Neuron (in vitro differentiated cells): ENCODE measurements at regions not wholly inside any gene's neighbourhood (a gene's known extent, or its start where the extent isn't known, plus 50 kb on each side); places are given as distances from the start of the nearest gene placed in this dataset.
"Not testable (repeated sequence)": the region's sequence is repeated elsewhere in the genome, so short reads cannot be mapped to it uniquely, and the experiment has no call there.

Source experiments
- H2AFZ ChIP-seq: one replicate; pipeline ENCODE4 v1.6.1; 2013; ENCODE audit warnings: low read depth, mild to moderate bottlenecking, inconsistent platforms, low read length, moderate library complexity
- H3K27me3 ChIP-seq: one replicate; pipeline ENCODE4 v1.6.1; 2013; ENCODE audit warnings: low read length; ENCODE audit not compliant: insufficient read depth
- H3K36me3 ChIP-seq: one replicate; pipeline ENCODE4 v1.6.1; 2013; ENCODE audit warnings: low read length; ENCODE audit not compliant: insufficient read depth
- H3K4me1 ChIP-seq: one replicate; pipeline ENCODE4 v1.6.1; 2013; ENCODE audit warnings: low read length; ENCODE audit not compliant: insufficient read depth
- H3K4me3 ChIP-seq: 2 replicates; pipeline ENCODE4 v1.5.1; 2013; ENCODE audit warnings: mild to moderate bottlenecking, low read length, moderate library complexity
- H3K9me3 ChIP-seq: one replicate; pipeline ENCODE4 v1.6.1; 2013; ENCODE audit warnings: low read length

DNA sequence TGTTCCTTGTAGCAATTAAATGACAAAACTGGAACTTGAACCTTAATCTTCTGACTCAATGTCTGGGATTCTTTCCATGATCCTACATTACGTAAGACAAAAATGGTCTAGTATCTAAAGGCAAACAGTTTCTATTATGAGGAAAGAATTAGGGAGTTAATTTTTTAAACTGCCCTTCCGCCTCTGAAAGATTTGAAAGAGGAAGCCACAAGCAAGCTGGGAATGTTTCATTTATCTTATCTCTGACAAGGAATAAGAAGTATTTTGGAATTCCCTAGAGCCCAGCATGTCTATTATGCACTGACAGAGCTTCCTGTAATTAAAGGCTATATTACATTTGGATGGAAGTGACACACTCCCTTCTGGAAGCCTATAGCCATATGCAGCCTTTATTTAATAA lies 558.8 kb upstream of the CDH2 start:
- Histone ChIP-seq H2AFZ (no peak overlapping the region), H3K4me1 (peaks cover 8% of the 10 kb centered on the region), H3K36me3 (no peaks in the 10 kb centered on the region), H3K9me3 (no peaks in the 10 kb centered on the region), H3K27me3 (no peaks in the 10 kb centered on the region), H3K4me3 (no peak overlapping the region)

DNA sequence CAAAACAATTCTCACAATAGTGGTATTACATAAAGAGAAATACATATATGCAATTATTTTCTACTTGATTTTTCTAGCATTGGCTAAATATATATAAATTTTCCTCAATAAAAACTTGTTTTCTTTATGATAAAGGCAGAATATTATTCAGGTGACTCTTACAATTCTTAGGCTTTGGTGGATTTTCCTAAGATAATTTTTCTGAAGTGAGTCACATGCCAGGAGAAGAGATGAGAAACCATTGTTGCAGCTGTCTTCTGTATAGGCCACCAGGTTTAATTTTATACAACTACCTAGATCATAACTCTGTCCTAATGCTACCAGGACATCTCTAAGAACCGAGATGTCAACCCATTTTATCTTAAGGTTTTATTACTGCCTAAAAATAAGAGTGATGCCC lies 552.4 kb upstream of the CDH2 start:
- H3K4me1 ChIP-seq = peaks cover 8% of the 10 kb centered on the region
- H3K36me3 ChIP-seq = no peaks in the 10 kb centered on the region
- H3K9me3 ChIP-seq = no peaks in the 10 kb centered on the region
- H3K4me3 ChIP-seq = no peak overlapping the region
- no peak overlapping the region for H2AFZ ChIP-seq
- H3K27me3 ChIP-seq = no peaks in the 10 kb centered on the region

DNA sequence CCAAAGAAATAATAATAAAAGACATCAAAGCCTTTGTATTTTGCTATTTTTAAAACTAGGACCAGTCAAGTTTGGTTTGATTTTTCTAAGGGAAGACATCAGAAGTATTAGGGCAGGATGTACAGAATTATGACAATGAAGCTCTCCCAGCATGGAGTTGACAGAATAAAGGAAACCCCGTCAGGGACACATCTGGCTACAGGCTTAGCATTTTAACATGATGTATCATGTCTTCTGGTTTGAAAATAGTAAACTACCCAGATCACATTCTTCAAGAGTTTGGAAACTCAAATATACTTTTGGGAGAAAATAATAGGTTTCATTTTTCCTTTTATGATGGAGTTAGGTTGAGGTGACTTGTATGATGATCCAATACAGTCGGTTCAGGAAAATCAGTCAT lies 552.0 kb upstream of the CDH2 start:
- H3K36me3 ChIP-seq = no peaks in the 10 kb centered on the region
- no peaks in the 10 kb centered on the region for H3K9me3 ChIP-seq
- H3K4me3 ChIP-seq = no peak overlapping the region
- H2AFZ ChIP-seq = no peak overlapping the region
- no peaks in the 10 kb centered on the region for H3K27me3 ChIP-seq
- peaks cover 8% of the 10 kb centered on the region for H3K4me1 ChIP-seq

DNA sequence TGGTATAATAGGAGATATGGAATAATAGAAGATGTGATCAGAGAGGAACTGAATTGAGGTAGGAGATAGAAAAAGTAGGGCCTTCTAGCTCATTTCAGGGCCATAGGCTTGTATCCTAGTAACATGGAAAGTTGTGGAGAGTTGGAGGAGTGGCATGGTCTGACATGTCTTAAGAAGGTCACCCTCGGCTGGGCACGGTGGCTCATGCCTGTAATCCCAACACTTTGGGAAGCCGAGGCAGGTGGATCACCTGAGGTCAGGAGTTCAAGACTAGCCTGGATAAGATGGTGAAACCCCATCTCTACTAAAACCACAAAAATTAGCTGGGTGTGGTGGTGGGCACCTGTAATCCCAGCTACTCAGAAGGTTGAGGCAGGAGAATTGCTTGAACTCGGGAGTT lies 550.3 kb upstream of the CDH2 start:
- H3K9me3 ChIP-seq, H3K4me3 ChIP-seq, H3K36me3 ChIP-seq, H3K4me1 ChIP-seq, H3K27me3 ChIP-seq, H2AFZ ChIP-seq: not testable (repeated sequence)

DNA sequence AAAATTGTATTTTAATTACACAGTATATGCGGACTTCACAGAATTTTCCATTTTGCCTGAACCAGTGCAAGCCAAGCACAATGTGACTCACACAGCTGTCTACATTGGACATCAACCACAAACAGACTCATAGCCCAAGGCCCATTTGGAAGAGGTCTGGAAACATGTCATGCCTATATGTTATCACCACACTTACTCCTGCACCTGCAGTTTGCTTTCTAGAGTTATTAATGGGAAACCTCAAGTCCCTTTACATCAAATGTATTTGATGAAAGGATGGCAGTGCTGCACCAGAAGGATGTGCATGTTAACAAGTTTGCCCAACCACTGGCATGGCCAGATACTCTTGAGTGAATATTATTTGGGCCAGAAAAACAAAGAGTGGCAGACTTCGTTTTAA lies 548.9 kb upstream of the CDH2 start:
- Histone ChIP-seq H3K4me3 (no peak overlapping the region), H2AFZ (no peak overlapping the region), H3K9me3 (no peaks in the 10 kb centered on the region), H3K4me1 (no peaks in the 10 kb centered on the region), H3K36me3 (no peaks in the 10 kb centered on the region), H3K27me3 (no peaks in the 10 kb centered on the region)

DNA sequence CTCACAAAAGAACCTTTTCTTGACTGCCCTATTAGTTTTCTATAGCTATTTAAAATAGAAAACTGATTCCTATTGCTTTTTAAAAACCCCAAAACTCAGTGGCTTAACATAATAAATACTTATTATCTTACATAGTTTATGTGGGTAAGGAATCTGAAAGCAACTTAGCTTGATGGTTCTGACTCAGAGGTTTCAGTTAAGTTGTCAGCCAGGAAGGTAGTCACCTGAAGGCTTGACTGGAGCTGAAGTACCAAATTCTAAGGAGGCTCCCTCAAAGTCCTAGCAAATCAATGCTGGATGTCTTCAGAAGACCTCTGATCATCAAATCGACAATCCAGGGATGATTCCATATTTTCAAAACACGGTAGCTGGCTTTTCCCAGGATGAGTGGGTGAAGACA lies 546.6 kb upstream of the CDH2 start:
- H3K4me1 ChIP-seq = no peaks in the 10 kb centered on the region

DNA sequence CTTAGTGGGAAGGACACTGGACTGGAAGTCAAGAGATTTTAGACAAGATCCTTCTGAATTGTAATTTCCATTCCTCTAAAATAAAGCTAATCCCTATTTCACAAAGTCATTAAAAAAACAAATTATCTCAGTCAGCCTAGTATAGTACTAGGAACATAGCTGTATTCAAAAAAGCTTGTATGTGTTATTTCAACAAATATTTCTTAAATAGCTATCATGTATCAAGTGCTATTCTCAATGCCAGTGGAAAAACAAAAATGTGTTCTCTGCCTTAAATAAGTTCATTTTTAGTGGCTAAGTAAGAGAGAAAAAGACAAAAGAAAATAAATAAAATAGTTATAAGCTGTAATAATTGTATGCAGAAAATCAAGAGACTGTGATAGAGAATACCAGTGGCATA lies 541.8 kb upstream of the CDH2 start:
- H3K4me1 ChIP-seq = peaks cover 4% of the 10 kb centered on the region
- no peaks in the 10 kb centered on the region for H3K9me3 ChIP-seq
- no peak overlapping the region for H3K4me3 ChIP-seq
- H3K36me3 ChIP-seq = no peaks in the 10 kb centered on the region
- H2AFZ ChIP-seq = no peak overlapping the region
- no peaks in the 10 kb centered on the region for H3K27me3 ChIP-seq

More for the DNA sequence above, 546.6 kb upstream of the CDH2 start:
- Histone ChIP-seq H2AFZ (no peak overlapping the region), H3K36me3 (no peaks in the 10 kb centered on the region), H3K4me3 (no peak overlapping the region), H3K27me3 (no peaks in the 10 kb centered on the region), H3K9me3 (no peaks in the 10 kb centered on the region)

DNA sequence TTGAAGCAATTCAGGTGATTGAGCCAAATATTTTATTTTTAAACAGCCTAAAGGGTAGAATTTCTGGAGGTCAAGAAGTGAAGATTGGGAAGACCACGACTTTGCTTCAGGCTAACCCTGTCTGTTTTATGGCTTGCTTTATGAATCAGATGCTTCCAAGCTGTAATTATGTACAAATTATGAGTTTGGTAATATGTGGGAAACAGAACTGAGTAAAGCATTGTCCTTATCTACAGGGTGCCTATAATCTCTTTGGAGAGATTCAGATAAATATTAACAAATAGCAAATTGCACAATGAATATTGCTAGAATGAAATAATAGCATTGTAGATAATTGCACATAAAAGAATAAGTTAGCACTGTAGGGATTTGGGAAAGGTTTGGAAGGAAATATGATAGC lies 539.4 kb upstream of the CDH2 start:
- Histone ChIP-seq H3K4me3 (no peak overlapping the region), H3K4me1 (peaks cover 4% of the 10 kb centered on the region), H3K36me3 (no peaks in the 10 kb centered on the region), H3K27me3 (no peaks in the 10 kb centered on the region), H2AFZ (no peak overlapping the region), H3K9me3 (no peaks in the 10 kb centered on the region)

DNA sequence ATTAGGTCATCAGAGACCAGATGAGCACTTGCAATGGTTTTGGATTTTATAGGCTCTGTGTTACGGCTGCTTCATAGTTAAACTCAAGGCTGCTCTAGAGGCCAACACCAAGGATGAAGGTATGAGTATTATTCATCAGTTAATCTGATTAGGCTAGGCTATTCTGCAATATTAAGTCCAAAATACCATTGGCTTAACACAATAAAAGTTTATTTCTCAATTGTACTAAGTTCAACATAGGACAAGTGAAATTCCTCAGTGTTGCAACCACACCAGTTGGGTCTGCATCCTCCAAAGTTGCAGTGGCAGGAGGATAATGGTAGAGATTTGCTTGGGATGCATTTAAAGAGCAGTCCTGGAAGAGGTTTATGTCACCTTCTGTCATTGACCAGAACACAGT lies 538.3 kb upstream of the CDH2 start:
- Histone ChIP-seq H3K4me3 (no peak overlapping the region), H3K4me1 (peaks cover 10% of the 10 kb centered on the region), H2AFZ (no peak overlapping the region), H3K9me3 (no peaks in the 10 kb centered on the region), H3K27me3 (no peaks in the 10 kb centered on the region), H3K36me3 (no peaks in the 10 kb centered on the region)

DNA sequence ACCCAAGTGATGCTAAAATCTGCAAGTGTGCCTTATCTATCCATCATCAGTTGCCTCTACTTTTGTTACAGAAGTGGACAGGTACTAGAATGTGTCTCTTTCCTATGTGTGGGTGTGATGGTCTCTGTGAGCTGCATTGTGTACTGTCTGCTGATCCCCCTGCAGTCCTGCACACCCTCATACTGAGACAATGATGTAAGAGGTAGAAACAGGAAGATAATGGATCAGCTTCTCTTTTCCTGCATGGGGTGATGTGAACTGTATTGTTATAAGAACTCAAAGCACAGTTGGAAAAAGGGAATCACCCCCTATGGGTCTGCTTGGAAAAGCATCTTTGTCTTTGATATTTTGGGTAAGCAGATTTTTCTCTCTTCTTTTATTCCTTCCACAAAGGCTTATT lies 537.6 kb upstream of the CDH2 start:
- Histone ChIP-seq H3K4me1 (peaks cover 10% of the 10 kb centered on the region), H3K4me3 (no peak overlapping the region), H3K36me3 (no peaks in the 10 kb centered on the region), H2AFZ (no peak overlapping the region), H3K9me3 (no peaks in the 10 kb centered on the region), H3K27me3 (no peaks in the 10 kb centered on the region)

DNA sequence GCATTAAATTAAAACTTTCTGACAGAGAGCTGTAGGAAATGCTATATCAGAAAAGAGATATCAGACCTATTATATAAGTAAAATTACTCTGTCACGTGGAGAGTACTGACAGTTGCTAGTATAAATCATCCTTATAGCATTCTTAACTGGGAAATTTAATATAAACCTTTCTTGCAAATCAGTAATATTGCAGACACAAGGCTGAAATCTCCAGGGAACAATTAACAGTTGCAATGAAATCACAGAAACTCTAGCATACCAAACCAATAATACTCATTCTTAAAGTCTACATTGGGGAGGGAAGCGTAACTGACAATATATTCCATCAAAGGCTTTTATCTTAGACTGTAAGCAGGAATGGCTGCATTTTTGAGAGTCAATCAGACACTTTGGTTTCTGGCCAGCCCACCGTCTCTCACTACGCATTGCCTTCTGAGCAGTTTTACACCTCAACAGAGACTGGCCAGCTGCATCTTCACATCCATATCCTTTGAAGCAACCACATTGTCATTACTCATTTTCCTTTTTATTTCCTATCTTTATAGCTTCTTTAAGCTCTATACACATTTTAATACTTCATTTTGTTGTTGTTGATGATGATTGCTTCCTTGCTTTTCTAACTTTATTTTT lies 536.0 kb upstream of the CDH2 start:
- H3K36me3 ChIP-seq = no peaks in the 10 kb centered on the region
- H3K4me1 ChIP-seq = peaks cover 10% of the 10 kb centered on the region
- no peak overlapping the region for H2AFZ ChIP-seq
- no peaks in the 10 kb centered on the region for H3K27me3 ChIP-seq
- no peaks in the 10 kb centered on the region for H3K9me3 ChIP-seq
- H3K4me3 ChIP-seq = no peak overlapping the region

DNA sequence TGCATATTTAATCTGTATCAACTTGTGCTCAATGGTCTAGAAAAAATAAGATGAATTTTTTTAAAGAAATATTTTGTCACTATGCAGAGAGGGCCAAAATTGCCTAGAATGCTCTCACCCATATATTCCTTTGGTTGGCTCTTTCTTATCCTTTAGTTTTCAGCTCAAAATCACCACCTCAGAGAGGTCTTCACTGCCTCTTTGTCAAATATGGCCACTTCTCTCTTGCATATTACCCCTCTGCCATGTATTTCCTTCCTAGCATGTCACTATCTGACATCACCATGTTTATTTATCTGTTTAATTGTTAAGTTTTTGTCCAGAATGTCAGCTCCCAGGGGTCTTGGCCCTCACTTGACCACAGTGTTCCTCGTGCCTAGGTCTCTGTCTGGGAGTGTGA lies 535.2 kb upstream of the CDH2 start:
- no peaks in the 10 kb centered on the region for H3K9me3 ChIP-seq
- no peaks in the 10 kb centered on the region for H3K36me3 ChIP-seq
- H3K4me1 ChIP-seq = peaks cover 10% of the 10 kb centered on the region
- no peaks in the 10 kb centered on the region for H3K27me3 ChIP-seq
- no peak overlapping the region for H3K4me3 ChIP-seq
- H2AFZ ChIP-seq = no peak overlapping the region

DNA sequence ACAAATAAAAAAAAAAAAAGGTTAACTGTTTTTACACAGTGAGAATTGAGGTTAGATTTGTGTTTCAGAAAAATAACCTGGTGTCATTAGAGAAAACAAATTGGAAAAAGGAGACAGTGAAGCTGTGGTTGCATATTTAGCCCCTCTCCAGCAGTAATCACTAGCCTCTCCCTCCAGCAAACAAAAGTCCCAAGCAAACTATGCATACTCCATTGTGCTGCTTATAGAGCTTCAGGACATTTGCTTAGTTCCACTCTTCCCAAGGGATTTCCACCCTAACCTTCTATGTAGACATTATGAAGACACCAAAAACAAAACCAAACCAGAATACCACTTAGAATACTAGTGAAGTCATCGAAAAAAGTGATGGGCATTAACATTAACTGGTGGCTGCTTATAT lies 534.2 kb upstream of the CDH2 start:
- Histone ChIP-seq H3K27me3 (no peaks in the 10 kb centered on the region), H3K36me3 (no peaks in the 10 kb centered on the region), H3K4me1 (peaks cover 10% of the 10 kb centered on the region), H2AFZ (no peak overlapping the region), H3K4me3 (no peak overlapping the region), H3K9me3 (no peaks in the 10 kb centered on the region)

DNA sequence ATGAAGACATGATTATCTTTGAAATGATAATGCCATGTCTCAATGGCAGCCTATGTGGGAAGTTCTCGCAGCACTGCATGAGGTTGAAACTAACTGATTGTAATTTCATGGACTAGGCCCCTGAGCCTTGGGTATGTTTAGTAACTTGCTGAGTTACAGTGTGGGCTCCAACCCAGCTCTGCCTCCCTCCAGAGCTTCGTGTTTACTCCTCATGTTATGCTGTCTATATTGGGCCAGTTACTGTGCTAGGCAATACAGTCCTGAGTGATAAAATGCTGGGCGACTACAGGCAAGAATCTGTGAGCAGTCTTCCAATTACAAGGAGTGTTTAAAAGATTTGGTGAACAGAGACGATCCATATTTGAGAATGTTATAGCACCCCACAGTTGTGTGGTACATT lies 530.1 kb upstream of the CDH2 start:
- Histone ChIP-seq H3K27me3 (no peaks in the 10 kb centered on the region), H3K4me1 (peaks cover 6% of the 10 kb centered on the region), H3K4me3 (no peak overlapping the region), H3K36me3 (no peaks in the 10 kb centered on the region), H3K9me3 (no peaks in the 10 kb centered on the region), H2AFZ (no peak overlapping the region)
